ENCODE measurements at regions not wholly inside any gene's neighbourhood (a gene's known extent, or its start where the extent isn't known, plus 50 kb on each side); places are given as distances from the start of the nearest gene placed in this dataset.

DNA sequence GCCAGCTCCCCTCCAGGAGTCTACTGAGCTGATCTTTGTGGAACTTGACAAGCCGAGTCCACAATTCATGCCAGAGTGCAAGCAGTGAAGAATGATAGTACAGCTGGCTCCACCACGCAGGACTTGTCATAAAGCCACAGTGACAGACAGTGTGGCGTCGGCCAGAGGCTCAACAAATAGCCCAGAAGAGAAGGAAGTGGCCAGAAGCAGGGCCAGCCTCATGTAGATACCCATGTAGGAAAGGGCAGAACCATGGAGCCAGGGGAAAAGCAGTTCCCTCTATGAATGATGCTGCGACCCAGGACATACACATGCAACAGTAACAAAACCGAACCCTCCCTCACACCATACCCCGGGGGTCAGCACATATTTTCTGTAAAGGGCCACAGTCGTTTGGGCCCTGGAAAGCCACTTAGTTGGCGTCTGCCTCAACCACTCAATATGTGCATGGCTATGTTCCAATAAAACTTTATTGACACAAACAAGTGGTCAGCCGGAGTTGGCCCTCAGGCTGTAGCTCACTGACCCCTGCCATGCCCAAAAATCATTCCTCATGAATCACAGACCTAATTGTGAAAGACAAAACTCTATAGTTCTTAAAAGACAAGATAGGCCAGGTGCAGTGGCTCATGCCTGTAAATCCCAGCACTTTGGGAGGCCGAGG is 161.4 kb downstream of the BRD1 start:
- H3K79me2 ChIP-seq (ENCODE audit: insufficient read depth, low read length): no peaks in the 10 kb centered on the region
- H3K9me3 ChIP-seq (ENCODE audit: control insufficient read depth in 1 of 2, insufficient read depth in 1 of 2, low read depth in 1 of 2, low read length in 2 of 2): no peaks in the 10 kb centered on the region
- H3K9me2 ChIP-seq (ENCODE audit: insufficient read depth): no peaks in the 10 kb centered on the region
- POLR2A ChIA-PET: no interaction called here
- H3K27me3 ChIP-seq (ENCODE audit: insufficient read depth, low read length): 0 out of 2 replicates have a peak, but pooled peaks cover 10% of the 10 kb centered on the region
- no peaks in the 10 kb centered on the region for H3K4me1 ChIP-seq (ENCODE audit: control insufficient read depth in 1 of 2, insufficient read depth in 2 of 2, low read length in 2 of 2)
- DNase-seq (ENCODE audit: low read depth, low spot score): no peak
- no TSS peak for BruUV-seq (replicated peaks)
- TF ChIP-seq MAX (IDR thresholded peaks at IDR 0.05) (no peak), POLR2AphosphoS5 (IDR thresholded peaks at IDR 0.05; ENCODE audit: low read depth, low read length) (no peak), POLR2A (IDR thresholded peaks at IDR 0.05; ENCODE audit: borderline replicate concordance, extremely low read depth, insufficient read depth, insufficient read length) (no peak), SP1 (IDR thresholded peaks at IDR 0.05; ENCODE audit: low read depth) (no peak), ZNF274 (IDR thresholded peaks at IDR 0.05; ENCODE audit: low read depth, low read length) (no peak), YY1 (IDR thresholded peaks at IDR 0.05; ENCODE audit: extremely low read depth, insufficient replicate concordance, low read depth, low read length) (no peak), JUND (IDR thresholded peaks at IDR 0.05) (no peak), SRF (IDR thresholded peaks at IDR 0.05; ENCODE audit: low read depth) (no peak), EGR1 (IDR thresholded peaks at IDR 0.05; ENCODE audit: low read depth) (no peak), CBX3 (IDR thresholded peaks at IDR 0.05; ENCODE audit: low read depth) (no peak), ZBTB33 (IDR thresholded peaks at IDR 0.05; ENCODE audit: extremely low read depth, insufficient replicate concordance, low read length) (no peak), RAD21 (IDR thresholded peaks at IDR 0.05; ENCODE audit: low read depth) (no peak), TCF7L2 (IDR thresholded peaks at IDR 0.05; ENCODE audit: borderline replicate concordance, extremely low read depth, insufficient read depth, insufficient read length) (no peak)
- TF ChIP-seq, protein P1, sequence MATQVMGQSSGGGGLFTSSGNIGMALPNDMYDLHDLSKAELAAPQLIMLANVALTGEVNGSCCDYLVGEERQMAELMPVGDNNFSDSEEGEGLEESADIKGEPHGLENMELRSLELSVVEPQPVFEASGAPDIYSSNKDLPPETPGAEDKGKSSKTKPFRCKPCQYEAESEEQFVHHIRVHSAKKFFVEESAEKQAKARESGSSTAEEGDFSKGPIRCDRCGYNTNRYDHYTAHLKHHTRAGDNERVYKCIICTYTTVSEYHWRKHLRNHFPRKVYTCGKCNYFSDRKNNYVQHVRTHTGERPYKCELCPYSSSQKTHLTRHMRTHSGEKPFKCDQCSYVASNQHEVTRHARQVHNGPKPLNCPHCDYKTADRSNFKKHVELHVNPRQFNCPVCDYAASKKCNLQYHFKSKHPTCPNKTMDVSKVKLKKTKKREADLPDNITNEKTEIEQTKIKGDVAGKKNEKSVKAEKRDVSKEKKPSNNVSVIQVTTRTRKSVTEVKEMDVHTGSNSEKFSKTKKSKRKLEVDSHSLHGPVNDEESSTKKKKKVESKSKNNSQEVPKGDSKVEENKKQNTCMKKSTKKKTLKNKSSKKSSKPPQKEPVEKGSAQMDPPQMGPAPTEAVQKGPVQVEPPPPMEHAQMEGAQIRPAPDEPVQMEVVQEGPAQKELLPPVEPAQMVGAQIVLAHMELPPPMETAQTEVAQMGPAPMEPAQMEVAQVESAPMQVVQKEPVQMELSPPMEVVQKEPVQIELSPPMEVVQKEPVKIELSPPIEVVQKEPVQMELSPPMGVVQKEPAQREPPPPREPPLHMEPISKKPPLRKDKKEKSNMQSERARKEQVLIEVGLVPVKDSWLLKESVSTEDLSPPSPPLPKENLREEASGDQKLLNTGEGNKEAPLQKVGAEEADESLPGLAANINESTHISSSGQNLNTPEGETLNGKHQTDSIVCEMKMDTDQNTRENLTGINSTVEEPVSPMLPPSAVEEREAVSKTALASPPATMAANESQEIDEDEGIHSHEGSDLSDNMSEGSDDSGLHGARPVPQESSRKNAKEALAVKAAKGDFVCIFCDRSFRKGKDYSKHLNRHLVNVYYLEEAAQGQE (IDR thresholded peaks at IDR 0.05; ENCODE audit: low read depth): no peak
- CTCF ChIA-PET: no interaction called here
- no peaks in the 10 kb centered on the region for H4K20me1 ChIP-seq (ENCODE audit: insufficient read depth)
- no peak for ATAC-seq
- H3K4me3 ChIP-seq (replicated peaks in 1 of 2; ENCODE audit: low read depth in 1 of 2, low read length in 2 of 2): no peak overlapping the region
- H3K36me3 ChIP-seq (ENCODE audit: control insufficient read depth in 1 of 2, insufficient read depth in 2 of 2, low read length in 2 of 2): no peaks in the 10 kb centered on the region
- H3K9ac ChIP-seq (ENCODE audit: low read length): no peak overlapping the region
- RAD21 ChIA-PET (ENCODE audit: low non-redundant PET in 1 of 2, low total read pairs in 2 of 2, uncharacterized antibody in 2 of 2, unreplicated experiment in 2 of 2): no interaction called here
- H3K27ac ChIP-seq (ENCODE audit: low read depth, low read length): no peak overlapping the region
- no peak overlapping the region for H3K4me2 ChIP-seq (ENCODE audit: low read length)
- intact Hi-C loops (cut with micrococcal nuclease): no loop called here
- H2AFZ ChIP-seq (ENCODE audit: low read depth, low read length, poor library complexity, severe bottlenecking): no peak overlapping the region
